DMS114 treated with DMSO at 0.1 percent for 48 hours (cell line): ENCODE measurements at regions not wholly inside any gene's neighbourhood (a gene's known extent, or its start where the extent isn't known, plus 50 kb on each side); places are given as distances from the start of the nearest gene placed in this dataset.

Experiments used
- DNase-seq: peaks from one replicate; lab custom pipeline; 2025; ENCODE audit not compliant: unreplicated experiment; lab: John Stamatoyannopoulos, UW

DNA sequence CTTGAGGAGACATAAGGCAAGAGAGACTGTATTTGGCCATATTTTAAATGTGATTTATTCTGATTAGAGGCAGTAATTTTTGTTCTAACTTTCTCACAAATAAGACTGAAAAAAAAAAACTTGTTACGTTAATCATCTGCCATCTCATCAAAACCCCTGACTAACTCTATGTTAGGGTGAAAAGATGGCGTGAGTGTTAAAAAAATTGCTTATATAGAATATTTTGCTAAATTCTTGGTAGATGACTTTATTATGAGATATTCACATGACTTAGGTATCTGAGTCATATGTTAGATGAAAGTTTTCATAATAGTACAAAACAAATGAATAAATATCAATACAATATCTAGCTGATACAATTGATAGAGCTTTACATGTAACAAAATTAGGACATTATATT, 1508.7 kb upstream of the TMEFF2 start:
- DNase-seq, result no peak

DNA sequence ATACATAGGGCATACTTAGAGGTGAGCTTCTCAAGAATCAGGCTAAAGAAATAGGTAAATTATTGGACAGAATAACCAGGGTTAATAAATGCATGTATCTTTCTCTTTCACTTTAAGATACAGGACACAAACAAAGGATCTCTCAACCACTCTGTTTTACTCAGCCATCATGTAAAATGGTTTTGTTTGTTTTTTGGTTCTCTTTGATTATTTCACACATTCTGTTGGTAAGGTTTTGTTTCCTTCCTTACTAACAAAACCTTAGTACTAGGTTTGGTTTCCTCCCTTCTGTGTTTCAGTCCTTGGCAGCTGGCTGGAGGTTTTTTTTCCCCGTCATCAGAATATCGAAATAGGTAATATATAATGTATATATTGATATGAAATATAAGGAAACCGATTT, 1506.8 kb upstream of the TMEFF2 start:
- no peak for DNase-seq

DNA sequence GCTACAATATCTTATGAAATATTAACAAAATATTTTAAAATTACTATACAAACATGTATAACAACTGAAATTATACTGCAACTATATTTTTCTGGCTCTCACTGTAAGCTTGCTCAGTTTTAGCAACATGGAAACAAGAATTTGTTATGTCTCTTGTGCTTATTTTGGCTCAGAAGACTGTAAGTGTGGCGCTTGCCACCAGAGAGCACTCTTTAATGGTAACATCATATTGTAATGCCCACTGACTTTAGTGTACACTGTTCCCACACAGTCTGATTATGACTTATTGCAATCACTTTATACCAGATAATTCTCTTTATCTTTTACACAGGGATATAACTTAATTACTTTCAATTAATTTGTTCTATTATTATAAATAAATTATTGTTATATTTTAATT, 1500.6 kb upstream of the TMEFF2 start:
- peak; percentile 19 for DNase-seq

DNA sequence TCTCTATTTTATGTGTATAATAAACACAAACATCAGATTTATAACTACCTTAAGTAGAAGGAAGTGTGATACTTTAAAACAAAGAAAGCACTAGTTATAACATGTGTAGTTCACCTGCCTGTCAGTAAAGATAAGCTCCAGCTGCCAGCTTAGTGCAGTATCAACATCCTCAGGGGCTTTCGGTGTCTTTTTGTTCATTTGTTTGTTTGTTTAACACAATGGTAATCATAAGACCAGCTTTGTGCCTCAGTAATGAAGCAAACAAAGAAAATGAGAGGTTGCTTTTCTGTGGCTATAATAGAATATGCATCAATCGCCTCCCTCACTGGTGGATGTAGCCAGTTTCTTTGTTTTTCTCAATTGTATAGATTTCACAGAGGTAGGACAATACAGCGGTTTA, 1499.0 kb upstream of the TMEFF2 start:
- no peak for DNase-seq

DNA sequence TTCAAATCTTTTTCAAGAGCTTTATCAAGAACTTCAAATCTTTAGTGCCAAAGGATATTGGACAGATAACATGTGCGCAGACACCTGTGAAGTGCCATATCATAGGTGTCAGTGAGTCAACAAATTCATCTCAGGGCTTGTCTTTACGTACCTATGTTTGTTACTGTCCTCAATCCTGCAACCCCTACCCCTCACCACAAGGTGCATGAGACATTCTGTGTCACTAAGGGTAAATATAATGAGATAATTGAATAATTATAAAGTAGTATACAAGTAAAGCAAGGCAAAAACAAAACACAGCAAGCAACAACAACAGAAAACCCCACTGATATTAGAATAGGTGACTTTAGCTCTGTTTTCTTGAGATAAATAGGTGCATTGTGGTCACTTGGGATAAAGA, 1495.8 kb upstream of the TMEFF2 start:
- DNase-seq, result no peak

DNA sequence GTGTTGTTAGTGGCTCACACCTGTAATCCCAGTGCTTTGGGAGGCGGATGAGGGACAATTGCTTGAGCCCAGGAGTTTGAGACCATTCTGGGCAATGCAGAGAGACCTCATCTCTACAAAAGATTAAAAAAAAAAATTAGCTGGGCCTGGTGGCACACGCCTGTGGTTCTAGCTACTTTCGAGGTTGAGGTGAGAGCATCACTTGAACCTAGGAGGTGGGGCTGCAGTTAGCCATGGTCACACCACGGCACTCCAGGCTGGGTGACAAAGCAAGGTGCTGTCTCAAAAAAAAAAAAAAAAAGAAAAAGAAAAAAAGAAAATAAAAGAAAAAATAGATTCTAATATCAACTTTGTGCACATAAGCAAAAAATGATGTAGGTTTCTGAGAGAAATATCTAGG, 1492.5 kb upstream of the TMEFF2 start:
- DNase-seq, result no peak

DNA sequence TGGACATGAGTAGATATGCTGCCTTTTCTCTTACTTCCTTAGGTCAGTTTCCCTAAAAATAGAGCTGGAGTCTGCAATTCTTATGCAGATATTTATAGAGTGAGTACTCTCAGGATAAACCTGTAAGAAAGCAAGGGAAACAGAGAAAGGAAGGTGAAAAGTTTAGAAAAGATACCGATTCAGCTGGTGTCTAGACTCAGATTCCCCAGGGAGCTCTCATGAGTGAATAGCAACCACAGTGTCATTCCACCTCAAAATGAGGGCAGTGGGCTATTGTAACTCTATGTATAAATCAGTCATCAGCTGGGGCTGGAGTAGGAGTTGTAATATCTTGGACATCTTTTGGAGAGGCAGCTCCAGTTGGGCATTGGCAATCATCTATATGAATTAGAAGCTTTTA, 1485.1 kb upstream of the TMEFF2 start:
- no peak for DNase-seq

DNA sequence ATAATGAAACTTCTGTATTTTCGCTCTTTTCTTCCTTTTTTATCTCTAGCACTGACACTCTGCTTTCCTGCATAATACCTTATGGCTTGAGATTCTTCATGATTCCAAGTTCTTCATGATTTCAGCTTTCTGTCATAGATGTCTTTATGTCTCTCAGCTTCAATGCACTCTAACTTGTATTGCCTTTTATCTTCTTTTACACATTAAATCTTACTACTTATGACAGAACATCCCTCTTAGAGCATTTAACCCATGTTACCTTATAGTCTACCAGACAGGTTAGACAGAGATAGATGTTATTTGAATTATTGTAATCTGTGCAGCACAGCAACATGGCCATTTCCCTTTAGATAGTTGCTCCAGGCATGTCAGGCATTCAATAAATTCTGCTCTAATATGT, 1475.7 kb upstream of the TMEFF2 start:
- DNase-seq, result no peak

DNA sequence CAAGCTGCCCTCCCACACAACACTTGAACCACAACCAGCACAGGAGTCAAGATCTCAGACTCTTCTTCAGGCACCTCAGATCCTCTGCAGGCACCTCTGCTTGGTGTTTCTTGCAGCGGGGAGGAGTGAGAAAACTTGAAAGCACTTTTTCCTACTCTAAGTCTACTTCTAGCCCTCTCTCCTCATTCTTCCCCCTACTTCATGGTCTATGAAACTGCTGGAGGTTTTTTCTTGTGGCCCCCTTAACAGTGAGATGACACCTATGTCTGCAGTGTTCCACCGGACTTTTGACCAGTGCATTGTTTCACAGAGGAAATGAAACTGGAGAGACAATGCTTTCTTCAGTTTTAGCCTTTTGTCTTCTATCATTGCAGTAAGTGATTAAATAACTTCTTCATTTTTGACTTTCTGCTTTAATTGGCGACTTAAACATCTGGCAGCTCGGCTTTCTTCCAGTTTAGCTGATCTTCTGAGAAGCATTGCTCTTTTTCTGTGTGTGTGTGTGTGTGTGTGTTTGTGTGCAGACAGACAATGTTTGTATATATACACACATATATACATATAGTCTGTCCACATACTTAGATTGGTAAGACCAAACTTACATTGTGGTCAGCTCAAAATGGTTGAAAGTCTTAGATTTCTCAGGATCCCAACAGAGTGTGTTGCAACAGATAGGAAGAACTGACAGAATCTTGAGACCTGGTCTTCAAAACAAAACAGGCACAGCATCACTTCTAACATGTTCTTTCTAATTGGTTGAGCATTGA, 1474.0 kb upstream of the TMEFF2 start:
- DNase-seq, result no peak

DNA sequence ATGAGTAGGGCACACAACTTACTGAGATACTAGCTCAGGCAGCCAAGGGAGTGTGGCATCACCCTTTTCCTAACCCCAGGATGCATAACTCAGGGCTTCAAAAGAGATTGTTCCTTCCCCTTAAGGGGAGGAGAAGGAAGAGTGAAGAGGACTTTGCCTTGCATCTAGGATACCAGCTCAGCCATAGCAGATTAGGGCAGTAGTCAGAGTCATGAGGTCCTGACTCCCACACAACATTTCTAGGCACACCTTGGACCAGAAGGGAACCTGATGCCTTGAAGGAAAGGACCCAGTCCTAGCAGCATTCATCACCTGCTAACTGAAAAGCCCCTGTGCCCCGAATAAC, 1433.2 kb upstream of the TMEFF2 start:
- DNase-seq, result no peak

DNA sequence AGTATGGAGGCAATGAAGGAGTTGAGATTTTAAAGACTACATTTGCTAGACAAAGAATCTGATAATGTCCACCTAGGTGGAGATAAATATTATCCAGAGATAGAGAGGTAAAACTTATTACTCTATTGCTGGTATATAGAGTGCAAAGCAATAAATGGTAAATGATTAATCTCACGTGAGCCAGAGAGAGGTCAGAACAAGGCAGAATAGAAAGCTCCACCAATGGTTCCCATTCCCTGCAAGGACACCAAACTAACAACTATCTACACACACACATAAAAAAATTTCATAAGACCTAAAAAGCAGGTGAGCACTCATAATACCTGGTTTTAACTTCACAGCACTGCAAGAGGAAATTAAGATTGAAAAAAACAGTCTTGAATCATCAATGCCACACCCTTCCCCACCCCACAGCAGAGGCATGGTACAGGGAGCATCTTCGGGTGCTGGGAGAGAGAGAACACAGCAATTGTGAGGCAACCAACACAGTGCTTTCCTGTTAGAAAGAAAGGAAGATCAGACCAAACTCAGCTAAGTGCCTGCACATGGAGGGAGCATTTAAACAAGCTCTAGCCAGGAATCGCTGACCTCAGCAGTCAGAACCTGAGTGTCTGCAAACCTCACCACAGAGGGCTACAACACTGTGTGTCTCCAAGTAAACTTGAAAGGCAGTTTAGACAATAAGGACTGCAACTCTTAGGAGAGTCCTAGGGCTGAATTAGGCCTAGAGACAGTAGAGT, 1432.6 kb upstream of the TMEFF2 start:
- DNase-seq, result no peak

DNA sequence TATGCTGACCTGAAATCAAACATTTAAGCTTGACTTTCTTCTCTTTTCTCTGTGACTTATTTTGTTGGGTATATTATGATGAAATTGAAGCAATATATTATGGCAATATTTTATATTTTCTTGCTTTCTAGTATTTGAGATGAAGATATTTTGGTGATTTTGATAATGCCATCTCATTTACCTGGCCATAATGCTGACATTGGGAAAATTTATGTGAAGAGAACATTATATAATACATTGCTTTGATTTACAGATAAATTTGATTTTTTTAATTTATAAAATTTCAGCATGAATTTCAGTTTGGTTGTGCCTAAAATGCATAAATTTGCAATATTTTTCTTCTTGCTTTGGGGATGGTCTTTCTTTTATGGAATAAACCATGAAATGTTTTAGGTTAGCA, 1413.7 kb upstream of the TMEFF2 start:
- DNase-seq, result no peak

DNA sequence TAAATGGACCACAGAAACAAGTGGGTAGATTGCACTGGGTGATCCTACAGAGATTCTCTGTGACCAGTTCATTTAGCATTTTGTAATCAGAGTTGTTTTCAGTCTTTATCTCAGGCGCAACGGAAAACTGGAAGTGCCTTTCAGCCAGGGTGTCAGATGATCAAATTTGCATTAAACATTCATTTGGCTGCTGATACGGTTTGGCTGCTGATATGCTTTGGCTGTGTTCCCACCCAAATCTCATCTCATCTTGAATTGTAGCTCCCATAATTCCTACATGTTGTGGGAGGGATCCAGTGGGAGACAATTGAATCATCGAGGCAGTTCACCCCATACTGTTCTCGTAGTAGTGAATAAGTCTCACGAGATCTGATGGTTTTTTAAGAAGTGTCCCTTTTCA, 1396.1 kb upstream of the TMEFF2 start:
- DNase-seq, result no peak

DNA sequence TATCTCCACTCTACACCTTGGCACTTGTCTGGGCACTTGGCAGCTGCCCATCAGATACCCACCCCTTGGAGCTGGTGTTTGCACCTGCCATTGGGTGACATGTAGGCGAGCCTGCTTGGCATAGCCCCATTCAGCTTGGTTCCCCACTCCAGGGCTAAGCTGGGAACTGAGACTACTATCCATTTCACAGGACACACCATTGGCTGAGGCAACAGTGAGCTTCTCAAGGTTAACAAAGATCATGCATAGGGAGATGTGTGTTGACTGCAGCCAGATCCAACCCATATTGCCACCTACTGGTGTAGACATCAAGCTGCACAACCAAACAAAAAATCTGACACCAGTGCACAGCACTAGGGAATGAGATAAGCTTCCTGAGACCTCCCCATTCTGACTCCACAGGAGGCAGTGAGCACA, 1389.8 kb upstream of the TMEFF2 start:
- DNase-seq, result peak; percentile 5

DNA sequence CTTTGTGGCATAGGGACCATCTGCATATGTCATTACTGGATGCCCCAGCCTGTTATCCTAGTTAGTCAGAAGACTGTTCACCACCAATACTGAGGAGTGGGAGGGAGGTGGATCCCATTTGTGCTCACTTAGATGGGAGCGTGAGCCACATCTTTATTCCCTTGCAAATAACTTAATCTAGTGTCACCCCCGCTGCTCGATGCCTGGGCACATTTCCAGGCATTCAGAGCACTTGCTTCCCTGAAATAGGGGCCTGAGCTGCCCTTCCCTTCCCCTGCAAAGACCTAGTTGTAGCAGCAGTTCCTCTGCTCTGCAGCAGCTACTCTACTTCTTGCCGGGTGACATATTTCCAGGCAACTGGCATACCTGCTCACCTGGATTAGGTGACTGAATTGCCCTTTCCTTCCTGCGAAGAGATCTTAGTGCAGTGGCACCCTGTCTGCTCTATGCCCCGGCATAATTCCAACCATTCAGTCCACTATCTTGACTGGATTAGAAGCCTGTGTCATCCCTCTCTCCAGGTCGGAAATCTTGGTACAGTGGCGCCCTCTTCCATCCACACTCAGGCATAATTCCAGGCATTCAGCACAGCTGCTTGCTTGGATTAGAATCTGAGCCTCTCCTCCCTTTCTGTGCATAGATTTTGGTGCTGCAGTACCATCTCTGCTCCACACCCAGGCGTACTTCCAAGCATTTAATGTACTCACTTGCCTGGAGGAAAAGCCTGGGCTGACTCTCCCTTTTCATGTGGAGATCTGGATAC, 1389.1 kb upstream of the TMEFF2 start:
- DNase-seq, result no peak

DNA sequence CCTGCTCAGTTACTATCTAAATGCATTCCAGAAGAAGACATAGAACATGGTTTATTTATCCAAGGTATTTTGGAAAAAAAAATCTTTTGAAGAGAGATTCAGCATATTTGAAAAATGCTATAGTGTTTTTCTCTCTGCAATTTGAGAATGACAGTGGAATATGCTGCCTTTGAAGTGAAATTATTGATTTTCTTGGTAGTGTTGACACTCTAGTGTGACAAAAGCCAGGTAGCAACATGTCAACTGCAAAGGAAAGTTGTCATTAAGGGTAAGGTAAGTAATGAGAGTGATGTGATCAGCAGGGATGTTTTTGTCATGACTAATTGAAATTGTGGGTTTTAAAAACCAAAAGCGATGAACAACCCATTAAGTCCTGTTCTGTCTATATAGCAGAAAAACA, 1387.1 kb upstream of the TMEFF2 start:
- no peak for DNase-seq

DNA sequence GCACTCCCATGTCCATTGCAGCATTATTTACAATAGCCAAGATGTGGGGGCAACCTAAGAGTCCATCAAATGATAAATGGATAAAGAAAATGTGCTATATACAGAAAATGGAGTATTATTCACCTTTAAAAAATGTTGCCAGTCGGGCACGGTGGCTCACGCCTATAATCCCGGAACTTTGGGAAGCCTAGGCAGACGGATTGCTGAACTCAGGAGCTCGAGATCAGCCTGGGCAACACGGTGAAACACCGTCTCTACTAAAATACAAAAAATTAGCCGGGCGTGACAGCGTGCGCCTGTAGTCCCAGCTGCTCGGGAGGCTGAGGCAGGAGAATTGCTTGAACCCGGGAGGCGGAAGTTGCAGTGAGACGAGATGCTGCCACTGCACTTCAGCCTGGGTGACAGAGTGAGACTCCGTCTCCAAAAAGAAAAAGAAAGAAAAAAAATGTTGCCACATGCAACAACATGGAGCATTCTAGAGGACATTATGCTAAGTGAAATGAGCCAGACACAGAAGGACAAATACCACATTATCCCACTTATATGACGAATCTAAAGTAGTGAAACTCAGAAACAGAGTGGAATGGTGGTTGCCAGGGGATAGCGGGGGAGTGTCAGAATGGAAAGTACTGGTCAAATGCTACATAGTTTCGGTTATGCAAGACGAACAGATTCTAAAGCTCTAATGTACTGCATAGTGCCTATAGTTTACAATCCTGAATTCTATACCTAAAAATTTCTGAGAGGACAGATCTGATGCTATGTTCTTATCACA, 1385.6 kb upstream of the TMEFF2 start:
- no peak for DNase-seq

DNA sequence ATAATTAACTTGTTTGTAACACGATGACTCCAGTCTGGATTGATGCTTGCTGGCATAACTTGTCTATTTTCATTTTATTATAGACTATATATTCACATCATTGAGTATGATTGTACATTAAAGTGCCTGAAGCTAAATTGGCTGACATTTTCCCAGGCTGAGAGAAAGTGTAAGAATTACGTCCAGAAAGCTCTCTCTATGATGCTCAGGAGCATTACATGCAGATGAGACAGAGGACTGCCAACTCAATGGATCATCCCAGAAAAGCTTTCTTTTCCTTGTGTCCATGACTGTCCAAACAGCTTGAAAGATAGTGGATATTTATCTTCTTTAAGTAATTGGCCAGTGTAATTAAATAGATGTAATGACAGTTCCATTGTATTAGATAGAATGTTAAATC, 1372.2 kb upstream of the TMEFF2 start:
- no peak for DNase-seq

DNA sequence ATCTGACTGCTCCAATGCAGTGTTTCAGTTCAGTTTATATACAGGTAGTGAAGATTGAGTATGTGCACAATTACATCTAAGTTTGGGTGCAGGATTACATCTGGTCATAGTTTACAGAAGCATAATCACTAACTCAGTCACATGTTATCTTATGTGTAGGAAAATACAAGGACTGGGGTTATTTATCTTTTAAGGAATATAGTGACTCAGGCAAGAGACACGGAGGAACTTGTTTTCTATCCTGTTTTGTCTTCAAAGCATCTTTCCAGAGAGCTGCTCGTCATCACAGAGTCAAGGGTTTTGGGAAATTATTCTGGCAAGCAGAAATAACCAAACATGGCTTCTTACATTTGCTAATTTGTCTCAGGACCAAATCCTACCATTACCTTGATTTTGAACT, 1371.5 kb upstream of the TMEFF2 start:
- DNase-seq, result no peak

DNA sequence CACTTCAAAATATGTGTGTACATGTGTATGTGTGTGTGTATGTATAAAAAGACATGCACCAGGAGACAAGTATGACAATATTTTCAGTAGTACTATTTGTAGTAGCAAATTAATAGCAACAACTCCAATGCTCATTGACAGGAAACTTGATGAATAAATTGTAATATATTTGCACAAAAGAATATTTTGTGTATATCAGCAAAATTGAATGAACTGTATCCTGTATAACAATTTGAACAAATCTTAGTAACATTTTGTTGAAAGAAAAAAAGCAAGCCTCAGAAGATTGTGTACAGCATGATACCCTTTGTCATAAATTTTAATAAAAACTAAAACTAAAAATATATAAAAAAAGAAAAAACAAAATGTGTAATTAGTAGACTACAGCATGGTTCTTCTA, 1367.3 kb upstream of the TMEFF2 start:
- DNase-seq, result no peak

DNA sequence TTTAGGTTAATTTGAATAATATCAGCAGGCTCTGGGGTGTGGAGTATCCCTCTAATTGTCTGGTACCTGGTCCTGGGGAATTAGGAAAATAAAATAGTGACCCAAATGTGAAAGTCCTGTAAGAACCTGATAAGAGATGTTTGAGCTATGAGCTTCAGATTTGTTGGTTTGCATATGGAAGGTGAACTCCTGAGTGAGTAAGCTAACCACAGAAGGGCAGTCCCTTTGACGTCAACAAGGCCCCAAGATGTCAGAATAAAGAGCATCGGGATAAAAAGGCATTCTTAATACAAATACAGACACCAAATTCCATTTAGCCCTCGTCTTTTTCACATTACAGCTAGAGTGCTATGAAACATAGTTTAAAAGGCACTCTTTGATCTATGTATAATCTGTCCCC, 1366.3 kb upstream of the TMEFF2 start:
- no peak for DNase-seq
